ENCODE measurements at regions not wholly inside any gene's neighbourhood (a gene's known extent, or its start where the extent isn't known, plus 50 kb on each side); places are given as distances from the start of the nearest gene placed in this dataset.

DNA sequence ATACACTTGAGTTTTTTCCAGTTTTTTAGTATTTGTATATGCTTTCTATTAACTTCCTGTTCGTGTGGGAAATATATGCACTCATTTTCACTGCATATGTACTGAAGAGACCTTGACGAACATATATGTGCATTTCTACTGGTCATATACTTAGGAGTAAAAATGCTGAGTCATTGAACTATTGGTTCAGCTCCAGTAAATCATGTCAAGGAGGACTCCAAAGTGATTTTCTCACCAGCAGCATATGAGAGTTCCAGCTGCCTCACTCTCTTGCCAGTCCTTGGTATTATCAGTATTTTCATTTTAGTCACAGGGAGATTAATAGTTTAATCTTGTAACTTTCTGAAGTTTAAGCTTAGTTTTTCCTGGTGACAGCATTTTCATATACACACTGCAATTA is 2750.2 kb downstream of the ARAP2 start:
- TF ChIP-seq EZH2phosphoT487 (IDR thresholded peaks at IDR 0.05; ENCODE audit: borderline replicate concordance), result no peak
- TF ChIP-seq, protein P1, sequence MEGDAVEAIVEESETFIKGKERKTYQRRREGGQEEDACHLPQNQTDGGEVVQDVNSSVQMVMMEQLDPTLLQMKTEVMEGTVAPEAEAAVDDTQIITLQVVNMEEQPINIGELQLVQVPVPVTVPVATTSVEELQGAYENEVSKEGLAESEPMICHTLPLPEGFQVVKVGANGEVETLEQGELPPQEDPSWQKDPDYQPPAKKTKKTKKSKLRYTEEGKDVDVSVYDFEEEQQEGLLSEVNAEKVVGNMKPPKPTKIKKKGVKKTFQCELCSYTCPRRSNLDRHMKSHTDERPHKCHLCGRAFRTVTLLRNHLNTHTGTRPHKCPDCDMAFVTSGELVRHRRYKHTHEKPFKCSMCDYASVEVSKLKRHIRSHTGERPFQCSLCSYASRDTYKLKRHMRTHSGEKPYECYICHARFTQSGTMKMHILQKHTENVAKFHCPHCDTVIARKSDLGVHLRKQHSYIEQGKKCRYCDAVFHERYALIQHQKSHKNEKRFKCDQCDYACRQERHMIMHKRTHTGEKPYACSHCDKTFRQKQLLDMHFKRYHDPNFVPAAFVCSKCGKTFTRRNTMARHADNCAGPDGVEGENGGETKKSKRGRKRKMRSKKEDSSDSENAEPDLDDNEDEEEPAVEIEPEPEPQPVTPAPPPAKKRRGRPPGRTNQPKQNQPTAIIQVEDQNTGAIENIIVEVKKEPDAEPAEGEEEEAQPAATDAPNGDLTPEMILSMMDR (conservative IDR thresholded peaks at IDR 0.05; ENCODE audit: low read length), result no peak

Measured in Loucy (cell line).